ENCODE measurements at regions not wholly inside any gene's neighbourhood (a gene's known extent, or its start where the extent isn't known, plus 50 kb on each side); places are given as distances from the start of the nearest gene placed in this dataset.

GRCh38 chr10:20455774-20456173, 441.3 kb downstream of the NEBL start:
- no peak for DNase-seq (ENCODE audit: low read depth)
- H3K4me3 ChIP-seq (ENCODE audit: low read depth, low read length): no peak overlapping the region
- TF ChIP-seq CTCF (IDR thresholded peaks at IDR 0.05; ENCODE audit: low read depth, low read length, missing control alignments): no peak
- in situ Hi-C loops (cut with HindIII; ENCODE audit: low sequenced_read_pairs): no loop called here

GRCh38 chr10:20454331-20454730, 442.8 kb downstream of the NEBL start:
- DNase-seq (ENCODE audit: low read depth): no peak
- in situ Hi-C loops (cut with HindIII; ENCODE audit: low sequenced_read_pairs): no loop called here

GRCh38 chr10:20446561-20447193, 450.4 kb downstream of the NEBL start:
- TF ChIP-seq CTCF (IDR thresholded peaks at IDR 0.05; ENCODE audit: low read depth, low read length, missing control alignments): no peak
- in situ Hi-C loops (cut with HindIII; ENCODE audit: low sequenced_read_pairs): no loop called here

More at GRCh38 chr10:20454331-20454730, 442.8 kb downstream of the NEBL start:
- H3K4me3 ChIP-seq (ENCODE audit: low read depth, low read length): no peak overlapping the region
- no peak for TF ChIP-seq CTCF (IDR thresholded peaks at IDR 0.05; ENCODE audit: low read depth, low read length, missing control alignments)

GRCh38 chr10:20443094-20443493, 454.0 kb downstream of the NEBL start:
- no peak for DNase-seq (ENCODE audit: low read depth)
- in situ Hi-C loops (cut with HindIII; ENCODE audit: low sequenced_read_pairs): no loop called here
- no peak for TF ChIP-seq CTCF (IDR thresholded peaks at IDR 0.05; ENCODE audit: low read depth, low read length, missing control alignments)
- H3K4me3 ChIP-seq (ENCODE audit: low read depth, low read length): no peak overlapping the region

More at GRCh38 chr10:20446561-20447193, 450.4 kb downstream of the NEBL start:
- H3K4me3 ChIP-seq (ENCODE audit: low read depth, low read length): no peak overlapping the region
- no peak for DNase-seq (ENCODE audit: low read depth)

- in situ Hi-C loops (cut with HindIII; ENCODE audit: low sequenced_read_pairs): no loop called here
- TF ChIP-seq CTCF (IDR thresholded peaks at IDR 0.05; ENCODE audit: low read depth, low read length, missing control alignments): no peak
- H3K4me3 ChIP-seq (ENCODE audit: low read depth, low read length): no peak overlapping the region
- DNase-seq (ENCODE audit: low read depth): no peak
These were observed 467.4 kb downstream of the NEBL start for GRCh38 chr10:20429742-20430141.

GRCh38 chr10:20427821-20428220, 469.3 kb downstream of the NEBL start:
- in situ Hi-C loops (cut with HindIII; ENCODE audit: low sequenced_read_pairs): no loop called here
- DNase-seq (ENCODE audit: low read depth): no peak
- TF ChIP-seq CTCF (IDR thresholded peaks at IDR 0.05; ENCODE audit: low read depth, low read length, missing control alignments): no peak
- no peak overlapping the region for H3K4me3 ChIP-seq (ENCODE audit: low read depth, low read length)
